ENCODE measurements at regions not wholly inside any gene's neighbourhood (a gene's known extent, or its start where the extent isn't known, plus 50 kb on each side); places are given as distances from the start of the nearest gene placed in this dataset.

GRCh38 chr2:23128684-23129292 is 256.2 kb upstream of the KLHL29 start:
- ATAC-seq: no peak
- TF ChIP-seq CTCF (IDR thresholded peaks at IDR 0.05 in 4 of 5, conservative IDR thresholded peaks at IDR 0.05 in 1 of 5) (no peak), POLR2A (IDR thresholded peaks at IDR 0.05) (no peak)

GRCh38 chr2:23131066-23131575 is 253.9 kb upstream of the KLHL29 start:
- no peaks in the 10 kb centered on the region for H3K9me3 ChIP-seq
- H3K4me3 ChIP-seq: no peak overlapping the region
- TF ChIP-seq POLR2A (IDR thresholded peaks at IDR 0.05) (no peak), CTCF (IDR thresholded peaks at IDR 0.05 in 4 of 5, conservative IDR thresholded peaks at IDR 0.05 in 1 of 5) (no peak)
- no peak for ATAC-seq
- DNase-seq: no peak
- intact Hi-C loops (cut with DNase I; ENCODE audit: low total_unique reads): no loop called here
- H3K27me3 ChIP-seq: no peaks in the 10 kb centered on the region
- H3K27ac ChIP-seq: no peak overlapping the region
- peaks cover 9 to 15% of the 10 kb centered on the region in 2 donors for H3K4me1 ChIP-seq
- H3K36me3 ChIP-seq: no peaks in the 10 kb centered on the region
- in situ Hi-C loops (cut with MboI; ENCODE audit: low sequenced_read_pairs in 4 of 4): no loop called here

More at GRCh38 chr2:23128684-23129292, 256.2 kb upstream of the KLHL29 start:
- Histone ChIP-seq H3K4me1 (no peaks in the 10 kb centered on the region), H3K27ac (no peak overlapping the region), H3K9me3 (no peaks in the 10 kb centered on the region), H3K36me3 (no peaks in the 10 kb centered on the region), H3K4me3 (no peak overlapping the region), H3K27me3 (no peaks in the 10 kb centered on the region)
- in situ Hi-C loops (cut with MboI; ENCODE audit: low sequenced_read_pairs in 4 of 4) (no loop called here), intact Hi-C loops (cut with DNase I; ENCODE audit: low total_unique reads) (no loop called here)
- DNase-seq: no peak

- no peak for ATAC-seq
- DNase-seq: no peak
- in situ Hi-C loops (cut with MboI; ENCODE audit: low sequenced_read_pairs in 4 of 4) (no loop called here), intact Hi-C loops (cut with DNase I; ENCODE audit: low total_unique reads) (no loop called here)
- Histone ChIP-seq H3K4me1 (peaks cover 9 to 16% of the 10 kb centered on the region in 2 donors), H3K27ac (no peak overlapping the region), H3K27me3 (no peaks in the 10 kb centered on the region), H3K4me3 (no peak overlapping the region), H3K9me3 (no peaks in the 10 kb centered on the region), H3K36me3 (no peaks in the 10 kb centered on the region)
- TF ChIP-seq POLR2A (IDR thresholded peaks at IDR 0.05) (no peak), CTCF (IDR thresholded peaks at IDR 0.05 in 4 of 5, conservative IDR thresholded peaks at IDR 0.05 in 1 of 5) (no peak)
These were observed 253.0 kb upstream of the KLHL29 start for GRCh38 chr2:23132000-23132399.

- intact Hi-C loops (cut with DNase I; ENCODE audit: low total_unique reads): no loop called here
- Histone ChIP-seq H3K27ac (no peak overlapping the region), H3K27me3 (no peaks in the 10 kb centered on the region), H3K4me3 (no peak overlapping the region), H3K9me3 (no peaks in the 10 kb centered on the region), H3K4me1 (peaks cover 9 to 16% of the 10 kb centered on the region in 2 donors), H3K36me3 (no peaks in the 10 kb centered on the region)
- DNase-seq (no peak), ATAC-seq (no peak)
- in situ Hi-C loops (cut with MboI; ENCODE audit: low sequenced_read_pairs in 4 of 4): no loop called here
- TF ChIP-seq CTCF (IDR thresholded peaks at IDR 0.05 in 4 of 5, conservative IDR thresholded peaks at IDR 0.05 in 1 of 5) (no peak), POLR2A (IDR thresholded peaks at IDR 0.05) (no peak)
These were observed 252.0 kb upstream of the KLHL29 start for GRCh38 chr2:23132823-23133595.

All from gastrocnemius medialis (tissue), 4 donors.